ENCODE measurements at regions not wholly inside any gene's neighbourhood (a gene's known extent, or its start where the extent isn't known, plus 50 kb on each side); places are given as distances from the start of the nearest gene placed in this dataset.

GRCh38 chr1:56304975-56305374 is 274.4 kb downstream of the PLPP3 start (continued):
- TF ChIP-seq FOSL2 (IDR thresholded peaks at IDR 0.05) (no peak), FOSL2 (CRISPR knock-in tag; IDR thresholded peaks at IDR 0.05) (no peak), NPAS2 (CRISPR knock-in tag; IDR thresholded peaks at IDR 0.05; ENCODE audit: borderline replicate concordance) (no peak), MYC (IDR thresholded peaks at IDR 0.05; ENCODE audit: borderline replicate concordance, low read length) (no peak), CBX8 (IDR thresholded peaks at IDR 0.05) (no peak), ZSCAN20 (CRISPR knock-in tag; IDR thresholded peaks at IDR 0.05) (no peak)

DNA sequence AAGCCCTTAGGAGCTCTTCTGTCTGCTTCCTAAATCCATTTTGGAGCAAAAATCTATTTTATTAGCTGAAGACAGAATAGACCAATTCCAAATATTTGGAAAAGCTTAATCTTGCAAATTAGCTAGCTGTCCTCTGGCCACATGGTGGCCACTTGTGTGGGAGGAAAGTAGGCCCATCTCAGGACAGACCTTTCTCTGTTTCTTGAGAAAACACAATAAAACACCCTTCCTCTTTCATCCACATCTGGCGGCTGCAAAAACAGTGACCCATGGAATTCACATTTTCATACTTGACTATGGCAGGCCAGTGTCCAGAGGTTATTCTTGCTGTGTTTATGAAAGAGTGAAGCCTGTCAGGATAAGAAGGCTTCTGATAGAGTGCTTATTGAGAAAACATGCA is 275.6 kb downstream of the PLPP3 start:
- ChIA-PET CTCF (no interaction called here), POLR2A (no interaction called here)
- TF ChIP-seq FOSL2 (IDR thresholded peaks at IDR 0.05) (no peak), FOSL2 (CRISPR knock-in tag; IDR thresholded peaks at IDR 0.05) (no peak), KDM5A (IDR thresholded peaks at IDR 0.05) (no peak), HEYL (CRISPR knock-in tag; IDR thresholded peaks at IDR 0.05) (no peak), RFX5 (IDR thresholded peaks at IDR 0.05) (no peak), HDAC2 (IDR thresholded peaks at IDR 0.05) (no peak), CTCF (IDR thresholded peaks at IDR 0.05) (no peak), RAD21 (conservative IDR thresholded peaks at IDR 0.05 in 1 of 2, IDR thresholded peaks at IDR 0.05 in 1 of 2) (no peak)
- WGBS (ENCODE audit: missing lambda C conversion rate): 100% methylated on average over 1 of the region's 1 CpG
- Histone ChIP-seq H3K4me3 (no peak overlapping the region), H3K9me3 (no peaks in the 10 kb centered on the region), H3K4me2 (no peak overlapping the region), H3K27ac (no peak overlapping the region), H3K4me1 (peaks cover 4% of the 10 kb centered on the region; the same call in 2 of the 3 replicates)
- ATAC-seq (no peak), DNase-seq (ENCODE audit: low read depth in 1 of 2, low spot score in 1 of 2) (no peak), FAIRE-seq (no peak)

DNA sequence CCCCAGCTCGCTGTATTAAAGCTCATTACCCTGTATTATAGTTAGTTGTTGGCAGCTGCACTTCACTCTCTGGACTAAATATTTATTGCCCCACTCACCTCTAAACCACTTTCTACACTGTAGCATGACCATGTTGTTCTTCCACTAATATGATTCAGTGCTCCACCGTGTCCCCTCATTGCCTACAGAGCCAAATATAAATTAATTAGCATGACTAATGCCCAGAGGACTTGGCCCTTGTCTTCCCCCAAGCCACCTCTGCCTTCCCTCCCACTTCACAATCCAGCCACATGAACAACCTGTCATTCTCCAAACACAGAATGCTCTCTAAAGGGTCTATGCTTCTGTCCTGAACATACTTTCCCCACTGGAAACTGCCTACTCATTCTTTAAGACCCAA is 276.5 kb downstream of the PLPP3 start:
- H3K27ac ChIP-seq: no peak overlapping the region
- CTCF ChIA-PET: interaction anchor here (0.7 kb wide), 1 partner anchor 104 kb away, joined by 3 read pairs; no protein-coding TSS in a partner anchor
- ATAC-seq (no peak), FAIRE-seq (no peak), DNase-seq (ENCODE audit: low read depth in 1 of 2, low spot score in 1 of 2) (no peak)
- POLR2A ChIA-PET: no interaction called here
- 39% methylated on average over 2 of the region's 2 CpGs for WGBS (ENCODE audit: missing lambda C conversion rate)
- H3K4me2 ChIP-seq: no peak overlapping the region
- no peaks in the 10 kb centered on the region for H3K9me3 ChIP-seq
- H3K4me1 ChIP-seq: peaks cover 10% of the 10 kb centered on the region; the same call in 2 of the 3 replicates
- TF ChIP-seq TP53 (CRISPR knock-in tag; IDR thresholded peaks at IDR 0.05) (no peak), ZSCAN20 (CRISPR knock-in tag; IDR thresholded peaks at IDR 0.05) (no peak), KDM5A (IDR thresholded peaks at IDR 0.05) (no peak), HOXB5 (CRISPR knock-in tag; IDR thresholded peaks at IDR 0.05) (no peak), RAD21 (conservative IDR thresholded peaks at IDR 0.05 in 1 of 2, IDR thresholded peaks at IDR 0.05 in 1 of 2) (no peak), SMC3 (IDR thresholded peaks at IDR 0.05) (no peak), CTCF (IDR thresholded peaks at IDR 0.05) (no peak), FOSB (CRISPR knock-in tag; IDR thresholded peaks at IDR 0.05) (no peak), NFE2L2 (conservative IDR thresholded peaks at IDR 0.05; ENCODE audit: low read length) (no peak), FOSL2 (IDR thresholded peaks at IDR 0.05) (no peak), FOSL2 (CRISPR knock-in tag; IDR thresholded peaks at IDR 0.05) (no peak), BCL3 (IDR thresholded peaks at IDR 0.05) (no peak), HEYL (CRISPR knock-in tag; IDR thresholded peaks at IDR 0.05) (no peak), MAFK (IDR thresholded peaks at IDR 0.05; ENCODE audit: partially characterized antibody) (no peak), MAZ (IDR thresholded peaks at IDR 0.05; ENCODE audit: borderline replicate concordance, low read depth, low read length) (no peak), POLR2AphosphoS2 (conservative IDR thresholded peaks at IDR 0.05; ENCODE audit: low read length) (no peak), RARB (CRISPR knock-in tag; IDR thresholded peaks at IDR 0.05) (no peak), CEBPB (IDR thresholded peaks at IDR 0.05) (no peak)
- TF ChIP-seq, protein P1, sequence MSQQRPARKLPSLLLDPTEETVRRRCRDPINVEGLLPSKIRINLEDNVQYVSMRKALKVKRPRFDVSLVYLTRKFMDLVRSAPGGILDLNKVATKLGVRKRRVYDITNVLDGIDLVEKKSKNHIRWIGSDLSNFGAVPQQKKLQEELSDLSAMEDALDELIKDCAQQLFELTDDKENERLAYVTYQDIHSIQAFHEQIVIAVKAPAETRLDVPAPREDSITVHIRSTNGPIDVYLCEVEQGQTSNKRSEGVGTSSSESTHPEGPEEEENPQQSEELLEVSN (IDR thresholded peaks at IDR 0.05; ENCODE audit: borderline replicate concordance, low read depth): no peak
- no peak overlapping the region for H3K4me3 ChIP-seq
